Cerebellar cortex (tissue), 1 donor: ENCODE measurements at regions not wholly inside any gene's neighbourhood (a gene's known extent, or its start where the extent isn't known, plus 50 kb on each side); places are given as distances from the start of the nearest gene placed in this dataset.

Experiments
- DNase-seq: peaks from one replicate; pipeline ENCODE4 v3.0.0-alpha.2; 2015; ENCODE audit warnings: low spot score

DNA sequence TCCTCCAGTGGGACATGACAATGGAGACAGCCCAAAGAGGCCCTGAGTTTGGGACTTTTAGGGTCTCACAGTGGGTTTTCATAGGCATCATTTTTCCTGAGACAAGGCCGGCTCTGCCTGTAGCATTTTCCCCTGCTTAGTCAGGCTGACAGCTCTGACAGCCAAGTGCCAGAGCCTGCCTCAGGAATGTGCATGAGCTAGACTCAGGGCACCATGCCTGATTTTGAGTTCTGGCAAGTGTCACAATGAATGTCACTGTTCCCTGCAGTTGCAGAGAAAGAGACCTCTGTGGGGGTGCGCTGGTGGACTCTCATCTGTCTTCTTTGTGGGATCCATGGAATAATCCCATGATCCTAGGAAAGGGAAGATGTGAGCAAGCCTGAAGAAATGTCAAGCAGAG is 343.3 kb upstream of the TSPY4 start:
- peak; percentile 19 for DNase-seq

DNA sequence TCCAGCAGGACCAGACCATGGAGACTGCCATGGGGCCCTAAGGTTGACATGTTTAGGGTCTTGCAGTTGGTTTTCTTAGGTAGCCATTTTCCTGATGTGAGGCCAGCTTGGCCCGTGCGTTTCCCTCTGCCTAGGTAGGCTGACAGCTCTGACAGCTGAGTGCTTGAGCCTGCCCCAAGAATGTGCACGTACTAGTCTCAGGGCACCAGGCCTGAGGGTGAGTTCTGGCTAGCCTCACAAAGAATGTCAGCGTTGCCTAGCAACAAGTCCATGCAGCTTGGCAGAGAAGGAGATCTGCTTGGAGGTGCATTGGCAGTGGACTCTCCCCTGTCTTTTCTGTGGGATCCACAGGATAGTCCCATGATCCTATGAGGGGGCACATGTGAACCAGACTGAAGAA is 336.0 kb upstream of the TSPY4 start:
- DNase-seq: peak; percentile 15

GRCh38 chrY:9003739-9004138 is 333.5 kb upstream of the TSPY4 start:
- no peak for DNase-seq

GRCh38 chrY:9008648-9009047 is 328.6 kb upstream of the TSPY4 start:
- DNase-seq: no peak

- no peak for DNase-seq
Observed at GRCh38 chrY:9016916-9017315, 320.3 kb upstream of the TSPY4 start.

DNA sequence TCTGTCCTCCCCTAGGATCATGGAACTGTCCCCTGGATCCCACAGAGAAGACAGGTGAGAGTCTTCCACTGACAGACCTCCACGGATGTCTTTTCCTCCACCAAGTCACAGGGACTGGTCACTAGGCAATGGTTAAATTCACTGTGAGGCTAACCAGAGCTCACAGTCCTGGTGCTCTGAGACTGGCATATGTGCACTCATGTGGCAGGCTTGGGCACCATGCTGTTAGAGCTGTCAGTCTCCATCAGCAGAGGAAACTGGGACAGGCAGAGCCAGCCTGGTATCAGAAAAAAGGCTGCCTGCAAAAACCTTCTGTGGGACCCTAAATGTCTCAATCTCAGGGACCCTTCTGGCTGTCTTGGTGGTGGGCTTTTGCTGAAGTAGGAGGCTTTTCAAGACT is 318.9 kb upstream of the TSPY4 start:
- DNase-seq: peak; percentile 63

DNA sequence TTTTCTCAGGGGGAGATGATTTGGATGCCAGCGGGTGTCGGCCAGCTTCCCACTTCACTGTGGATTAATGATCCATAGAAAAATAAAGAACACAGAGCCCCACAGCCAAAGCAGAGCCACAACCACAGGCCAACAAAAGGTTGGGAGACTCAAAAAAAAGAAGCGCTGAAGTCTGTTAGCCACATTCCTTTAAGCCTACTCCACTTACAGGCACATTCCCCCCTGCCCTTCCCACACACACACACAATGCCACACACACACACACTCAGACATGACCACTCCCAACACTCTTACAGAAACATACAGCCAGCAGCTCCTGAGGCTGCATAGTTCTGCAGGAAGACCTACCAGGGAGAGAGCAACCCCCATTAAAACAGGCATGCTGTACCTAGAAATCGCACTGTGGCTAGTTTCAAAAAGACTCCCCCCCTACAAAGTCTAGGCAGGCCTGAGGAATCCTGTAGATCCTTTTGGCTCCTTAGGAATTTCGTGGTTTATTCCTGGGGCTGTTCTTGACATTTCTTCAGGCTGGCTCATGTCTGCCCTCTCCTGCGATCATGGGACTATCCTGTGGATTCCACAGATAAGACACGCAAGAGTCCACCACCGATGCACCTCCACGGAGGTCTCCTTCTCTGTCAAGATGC is 309.4 kb upstream of the TSPY4 start:
- DNase-seq: no peak

- DNase-seq: no peak
Observed at GRCh38 chrY:9029929-9030328, 307.3 kb upstream of the TSPY4 start.

GRCh38 chrY:9034217-9034616 is 303.0 kb upstream of the TSPY4 start:
- no peak for DNase-seq

DNA sequence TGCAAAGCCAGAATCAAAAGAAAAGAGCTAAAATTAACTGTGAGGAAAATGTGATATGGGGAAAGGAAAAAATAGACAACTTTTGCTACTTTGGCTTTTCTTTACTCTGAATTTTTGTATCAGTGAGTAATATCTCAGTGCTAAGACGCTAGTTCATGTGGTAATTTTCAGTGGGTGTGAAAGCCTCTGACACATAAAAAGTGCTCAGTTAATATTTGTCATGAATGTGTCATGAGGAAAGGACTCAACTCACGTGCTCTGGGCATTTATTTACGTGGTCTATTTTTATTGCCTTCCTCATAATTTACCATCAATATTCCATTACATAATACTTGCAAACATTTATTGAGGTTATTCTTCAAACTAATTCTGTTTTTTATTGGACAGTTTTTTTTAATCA is 302.0 kb upstream of the TSPY4 start:
- DNase-seq: no peak

GRCh38 chrY:9041474-9041873 is 295.8 kb upstream of the TSPY4 start:
- DNase-seq: no peak
